Endothelial cell (in vitro differentiated cells): ENCODE measurements at regions not wholly inside any gene's neighbourhood (a gene's known extent, or its start where the extent isn't known, plus 50 kb on each side); places are given as distances from the start of the nearest gene placed in this dataset.

Experiments used
- DNase-seq: peaks from one replicate; pipeline ENCODE4 v3.0.0; 2021; ENCODE audit warnings: low spot score
- H3K27ac Mint-ChIP-seq: one replicate; pipeline ENCODE4 v1.8.0; 2021; ENCODE audit warnings: mixed read lengths, inconsistent platforms; ENCODE audit not compliant: unreplicated experiment
- H3K27me3 Mint-ChIP-seq: one replicate; pipeline ENCODE4 v1.8.0; 2021; ENCODE audit warnings: mild to moderate bottlenecking, moderate library complexity, mixed read lengths, inconsistent platforms; ENCODE audit not compliant: unreplicated experiment
- H3K36me3 Mint-ChIP-seq: one replicate; pipeline ENCODE4 v1.8.0; 2021; ENCODE audit warnings: mild to moderate bottlenecking, low read depth, mixed read lengths, inconsistent platforms; ENCODE audit not compliant: unreplicated experiment
- H3K4me1 Mint-ChIP-seq: one replicate; pipeline ENCODE4 v1.8.0; 2021; ENCODE audit warnings: mild to moderate bottlenecking, mixed read lengths, inconsistent platforms; ENCODE audit not compliant: unreplicated experiment
- H3K4me3 Mint-ChIP-seq: one replicate; pipeline ENCODE4 v1.8.0; 2021; ENCODE audit warnings: mild to moderate bottlenecking, mixed read lengths, inconsistent platforms; ENCODE audit not compliant: unreplicated experiment
- H3K9me3 Mint-ChIP-seq: one replicate; pipeline ENCODE4 v1.8.0; 2021; ENCODE audit warnings: mixed read lengths, inconsistent platforms; ENCODE audit not compliant: unreplicated experiment
- TF ChIP-seq, protein P1 (sequence below): fragments of 200-600 bp; sonication (generic); IDR thresholded peaks from one replicate; pipeline ENCODE4 v1.5.0; 2021; ENCODE audit warnings: antibody characterized with exemption; ENCODE audit not compliant: unreplicated experiment

DNA sequence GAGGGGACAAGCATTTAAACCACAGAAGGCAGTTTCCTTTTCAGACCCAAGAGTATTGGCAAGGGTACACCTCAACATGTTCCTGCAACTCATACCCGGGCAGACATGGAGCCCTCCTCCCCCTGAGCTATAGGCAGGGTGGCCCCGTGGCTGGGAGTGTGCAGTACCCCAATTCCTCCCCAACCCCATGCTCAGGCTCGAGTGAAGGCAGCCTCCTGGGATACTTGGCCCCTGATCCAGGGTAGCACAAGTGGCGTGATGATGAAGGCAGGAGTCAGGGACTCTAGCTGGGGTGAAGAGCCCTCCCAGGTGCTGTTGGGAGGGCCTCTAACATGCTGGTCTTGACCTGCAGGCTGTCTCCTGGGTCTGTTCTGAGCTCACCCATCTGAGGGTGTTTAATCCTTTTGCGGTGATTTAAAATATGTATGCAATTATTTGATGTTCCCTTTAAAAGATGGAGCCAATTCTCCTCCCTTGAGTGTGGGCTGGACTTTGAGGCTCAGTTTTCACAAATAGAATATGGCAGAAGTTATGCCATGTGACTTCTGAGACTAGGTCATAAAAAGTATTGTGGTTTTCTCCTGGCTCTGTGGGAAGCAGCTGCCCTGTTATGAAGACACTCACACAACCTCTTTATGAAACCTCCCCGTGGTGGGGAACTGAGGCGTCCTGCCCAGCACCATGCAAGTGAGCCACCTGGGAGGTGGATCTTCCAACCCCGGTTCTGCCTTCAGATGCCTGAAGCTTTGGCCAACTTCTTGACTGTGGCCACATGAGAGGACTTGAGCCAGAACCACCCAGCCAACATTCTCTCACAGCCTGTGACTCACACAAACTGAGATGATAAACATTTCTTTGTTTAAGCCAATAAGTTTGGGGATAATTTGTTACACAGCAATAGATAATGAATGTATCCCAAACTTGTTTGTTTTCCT lies 54.7 kb upstream of the NECTIN1 start:
- no peak for DNase-seq
- TF ChIP-seq, protein P1, sequence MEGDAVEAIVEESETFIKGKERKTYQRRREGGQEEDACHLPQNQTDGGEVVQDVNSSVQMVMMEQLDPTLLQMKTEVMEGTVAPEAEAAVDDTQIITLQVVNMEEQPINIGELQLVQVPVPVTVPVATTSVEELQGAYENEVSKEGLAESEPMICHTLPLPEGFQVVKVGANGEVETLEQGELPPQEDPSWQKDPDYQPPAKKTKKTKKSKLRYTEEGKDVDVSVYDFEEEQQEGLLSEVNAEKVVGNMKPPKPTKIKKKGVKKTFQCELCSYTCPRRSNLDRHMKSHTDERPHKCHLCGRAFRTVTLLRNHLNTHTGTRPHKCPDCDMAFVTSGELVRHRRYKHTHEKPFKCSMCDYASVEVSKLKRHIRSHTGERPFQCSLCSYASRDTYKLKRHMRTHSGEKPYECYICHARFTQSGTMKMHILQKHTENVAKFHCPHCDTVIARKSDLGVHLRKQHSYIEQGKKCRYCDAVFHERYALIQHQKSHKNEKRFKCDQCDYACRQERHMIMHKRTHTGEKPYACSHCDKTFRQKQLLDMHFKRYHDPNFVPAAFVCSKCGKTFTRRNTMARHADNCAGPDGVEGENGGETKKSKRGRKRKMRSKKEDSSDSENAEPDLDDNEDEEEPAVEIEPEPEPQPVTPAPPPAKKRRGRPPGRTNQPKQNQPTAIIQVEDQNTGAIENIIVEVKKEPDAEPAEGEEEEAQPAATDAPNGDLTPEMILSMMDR, result no peak
- no peaks in the 10 kb centered on the region for H3K36me3 Mint-ChIP-seq
- H3K27ac Mint-ChIP-seq, result no peak overlapping the region
- no peaks in the 10 kb centered on the region for H3K9me3 Mint-ChIP-seq
- no peaks in the 10 kb centered on the region for H3K4me1 Mint-ChIP-seq
- H3K4me3 Mint-ChIP-seq, result no peak overlapping the region
- peaks cover 1% of the 10 kb centered on the region for H3K27me3 Mint-ChIP-seq

DNA sequence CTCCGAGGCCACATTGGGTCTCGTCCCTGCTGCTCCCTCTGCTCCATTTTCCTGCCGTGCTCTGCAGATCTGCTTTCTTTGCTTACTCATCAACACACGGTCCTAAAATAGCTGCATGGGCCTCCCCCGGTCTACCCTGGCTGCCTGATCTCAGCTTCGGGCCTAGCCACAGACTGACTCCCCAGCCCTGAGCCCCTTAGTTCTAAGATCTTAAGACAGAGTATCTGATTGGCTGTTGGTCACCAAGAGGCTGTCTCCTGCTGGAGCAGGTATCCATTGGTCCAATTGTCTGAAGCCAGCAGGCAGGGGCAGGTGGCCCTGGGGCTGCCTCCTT lies 53.7 kb upstream of the NECTIN1 start:
- peaks cover 3% of the 10 kb centered on the region for H3K27me3 Mint-ChIP-seq
- H3K36me3 Mint-ChIP-seq, result no peaks in the 10 kb centered on the region
- H3K27ac Mint-ChIP-seq, result no peak overlapping the region
- H3K4me1 Mint-ChIP-seq, result no peaks in the 10 kb centered on the region
- H3K9me3 Mint-ChIP-seq, result no peaks in the 10 kb centered on the region
- DNase-seq, result no peak
- TF ChIP-seq, protein P1, result no peak
- no peak overlapping the region for H3K4me3 Mint-ChIP-seq

DNA sequence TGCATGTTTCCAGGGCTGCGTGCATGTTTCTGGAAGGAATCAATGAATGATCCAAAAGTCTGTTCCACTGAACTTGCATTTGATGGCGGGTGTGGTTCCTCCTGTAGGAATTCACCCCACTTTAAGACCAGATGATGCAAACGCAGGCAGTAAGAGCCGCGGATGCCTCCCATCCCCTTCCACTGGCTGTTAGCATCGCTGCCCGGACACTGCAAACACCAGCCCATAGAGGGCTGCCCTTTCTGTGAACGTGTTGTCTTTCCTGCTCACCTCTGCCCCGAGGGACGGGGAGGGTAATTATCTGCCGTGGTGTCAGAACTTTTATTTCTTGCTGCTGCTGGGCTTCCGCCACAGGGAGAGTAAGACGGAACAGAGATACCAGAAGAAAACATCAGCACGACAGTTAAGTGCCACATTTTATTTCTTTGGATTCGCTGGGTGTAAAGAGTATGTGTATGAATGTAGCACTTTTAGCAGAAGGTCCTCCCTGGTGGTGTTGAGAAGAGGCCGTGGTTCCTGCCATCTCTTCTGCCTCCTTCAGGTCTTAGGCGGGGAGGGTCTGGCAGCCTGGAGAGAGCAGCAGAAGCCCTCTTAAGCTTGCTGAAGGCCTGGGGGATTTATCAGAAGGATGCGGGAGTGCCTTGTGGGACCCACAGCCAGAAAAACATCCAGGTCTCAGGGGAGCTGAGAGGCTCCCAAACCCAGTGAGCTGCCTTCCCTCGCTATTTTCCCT lies 53.2 kb upstream of the NECTIN1 start:
- TF ChIP-seq, protein P1, result no peak
- Mint-ChIP-seq H3K9me3 (no peaks in the 10 kb centered on the region), H3K4me1 (no peaks in the 10 kb centered on the region), H3K36me3 (no peaks in the 10 kb centered on the region), H3K27me3 (peaks cover 3% of the 10 kb centered on the region), H3K27ac (no peak overlapping the region), H3K4me3 (no peak overlapping the region)
- no peak for DNase-seq

DNA sequence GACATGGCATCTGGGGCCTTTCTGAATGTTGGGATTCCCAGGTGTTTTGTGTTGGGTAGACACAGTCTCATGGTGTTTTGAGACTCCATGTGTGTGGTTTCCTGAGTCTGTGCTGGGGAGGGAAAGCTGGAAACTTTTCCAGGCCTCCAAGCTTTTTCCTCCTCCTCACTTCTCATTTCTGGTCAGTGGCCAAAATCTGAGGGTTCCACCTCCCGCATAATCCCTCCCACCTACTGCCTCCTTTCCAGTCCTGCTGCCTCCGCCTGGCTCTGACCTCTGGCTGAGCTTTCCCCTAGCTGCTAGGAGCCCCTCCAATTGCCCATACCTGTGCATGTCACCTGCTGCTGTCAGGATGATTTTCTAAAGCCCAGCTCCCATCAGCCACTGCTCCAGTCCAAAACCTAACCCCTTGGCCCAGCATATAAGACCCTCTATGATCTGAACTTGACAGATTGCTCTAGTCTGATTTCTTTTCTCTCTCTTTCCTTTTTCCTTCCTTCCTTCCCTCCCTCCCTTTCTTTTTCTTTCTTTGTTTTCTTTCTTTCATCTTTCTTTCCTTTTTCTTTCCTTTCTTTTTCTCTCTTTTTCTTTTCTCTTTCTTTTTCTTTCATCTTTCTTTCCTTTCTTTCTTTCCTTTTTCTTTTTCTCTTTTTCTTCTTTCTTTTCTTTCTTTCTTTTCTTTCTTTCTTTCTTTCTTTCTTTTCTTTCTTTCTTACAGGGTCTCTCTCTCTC lies 51.4 kb upstream of the NECTIN1 start:
- H3K36me3 Mint-ChIP-seq, result no peaks in the 10 kb centered on the region

More for the DNA sequence above, 51.4 kb upstream of the NECTIN1 start:
- H3K27ac Mint-ChIP-seq, result no peak overlapping the region
- DNase-seq, result no peak
- H3K9me3 Mint-ChIP-seq, result no peaks in the 10 kb centered on the region
- TF ChIP-seq, protein P1, result no peak
- no peak overlapping the region for H3K4me3 Mint-ChIP-seq
- H3K4me1 Mint-ChIP-seq, result peaks cover 4% of the 10 kb centered on the region
- H3K27me3 Mint-ChIP-seq, result peaks cover 4% of the 10 kb centered on the region
